ENCODE measurements at regions not wholly inside any gene's neighbourhood (a gene's known extent, or its start where the extent isn't known, plus 50 kb on each side); places are given as distances from the start of the nearest gene placed in this dataset.

DNA sequence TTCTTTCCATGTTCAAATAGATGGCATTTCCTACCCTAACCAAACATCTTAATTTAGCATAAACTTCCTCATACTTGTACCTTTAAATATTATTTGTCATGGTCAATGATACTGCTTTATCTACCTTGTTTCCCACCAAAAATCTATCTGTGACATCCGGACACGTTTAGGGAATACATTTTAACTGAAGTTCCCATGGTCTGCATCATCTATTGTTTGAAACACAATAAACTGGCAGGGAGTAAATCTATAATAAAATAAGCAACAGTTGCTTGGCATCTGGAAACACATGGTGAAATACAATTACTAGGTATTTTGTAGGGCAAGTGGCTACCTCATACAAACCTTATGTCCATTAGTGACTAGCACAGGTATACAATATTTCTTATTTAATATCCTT, 289.1 kb downstream of the GJA1 start:
- Histone ChIP-seq H3K27me3 (ENCODE audit: control insufficient read depth, low read length) (no peaks in the 10 kb centered on the region), H3K36me3 (ENCODE audit: control insufficient read depth, low read length) (no peaks in the 10 kb centered on the region), H3K4me2 (ENCODE audit: low read length) (no peak overlapping the region), H3K79me2 (ENCODE audit: control insufficient read depth, low read length) (no peaks in the 10 kb centered on the region), H4K20me1 (ENCODE audit: control insufficient read depth, insufficient read depth, low read depth, low read length) (no peaks in the 10 kb centered on the region), H3K9me3 (ENCODE audit: control insufficient read depth, insufficient read depth, low read length) (no peaks in the 10 kb centered on the region), H3K27ac (ENCODE audit: low read depth, low read length) (no peak overlapping the region), H3F3A (ENCODE audit: control insufficient read depth, insufficient read depth) (no peaks in the 10 kb centered on the region), H3K4me3 (ENCODE audit: low read length) (no peak overlapping the region), H3K4me1 (ENCODE audit: control insufficient read depth, low read length) (no peaks in the 10 kb centered on the region), H3K9me2 (replicated peaks; ENCODE audit: control insufficient read depth, low read length) (no peaks in the 10 kb centered on the region)
- TF ChIP-seq, protein P1, sequence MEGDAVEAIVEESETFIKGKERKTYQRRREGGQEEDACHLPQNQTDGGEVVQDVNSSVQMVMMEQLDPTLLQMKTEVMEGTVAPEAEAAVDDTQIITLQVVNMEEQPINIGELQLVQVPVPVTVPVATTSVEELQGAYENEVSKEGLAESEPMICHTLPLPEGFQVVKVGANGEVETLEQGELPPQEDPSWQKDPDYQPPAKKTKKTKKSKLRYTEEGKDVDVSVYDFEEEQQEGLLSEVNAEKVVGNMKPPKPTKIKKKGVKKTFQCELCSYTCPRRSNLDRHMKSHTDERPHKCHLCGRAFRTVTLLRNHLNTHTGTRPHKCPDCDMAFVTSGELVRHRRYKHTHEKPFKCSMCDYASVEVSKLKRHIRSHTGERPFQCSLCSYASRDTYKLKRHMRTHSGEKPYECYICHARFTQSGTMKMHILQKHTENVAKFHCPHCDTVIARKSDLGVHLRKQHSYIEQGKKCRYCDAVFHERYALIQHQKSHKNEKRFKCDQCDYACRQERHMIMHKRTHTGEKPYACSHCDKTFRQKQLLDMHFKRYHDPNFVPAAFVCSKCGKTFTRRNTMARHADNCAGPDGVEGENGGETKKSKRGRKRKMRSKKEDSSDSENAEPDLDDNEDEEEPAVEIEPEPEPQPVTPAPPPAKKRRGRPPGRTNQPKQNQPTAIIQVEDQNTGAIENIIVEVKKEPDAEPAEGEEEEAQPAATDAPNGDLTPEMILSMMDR (IDR thresholded peaks at IDR 0.05; ENCODE audit: low read depth, low read length, poor library complexity, severe bottlenecking) = no peak
- TF ChIP-seq EZH2phosphoT487 (IDR thresholded peaks at IDR 0.05; ENCODE audit: borderline replicate concordance, low read length) = no peak

DNA sequence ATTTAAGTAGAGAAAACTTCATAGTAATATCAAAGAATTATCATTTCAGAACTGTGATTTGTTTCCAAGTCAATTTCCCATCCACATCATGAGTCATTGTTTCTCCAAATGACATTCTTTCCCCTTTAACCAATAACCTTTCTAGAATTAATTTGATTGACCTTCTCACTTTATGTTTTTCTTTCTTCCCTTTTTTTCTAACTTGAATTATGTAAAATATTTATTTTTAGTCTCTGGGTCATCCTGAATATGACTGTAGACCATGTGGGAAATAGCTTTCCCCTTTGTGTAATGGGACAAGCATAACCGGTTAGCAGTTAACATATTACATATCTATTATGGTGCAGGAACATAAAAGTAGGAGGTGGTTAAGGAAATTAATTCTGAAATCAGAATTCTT, 291.1 kb downstream of the GJA1 start:
- no peaks in the 10 kb centered on the region for H3K4me1 ChIP-seq (ENCODE audit: control insufficient read depth, low read length)
- TF ChIP-seq, protein P1 (IDR thresholded peaks at IDR 0.05; ENCODE audit: low read depth, low read length, poor library complexity, severe bottlenecking) = no peak
- TF ChIP-seq EZH2phosphoT487 (IDR thresholded peaks at IDR 0.05; ENCODE audit: borderline replicate concordance, low read length) = no peak
- H3K4me2 ChIP-seq (ENCODE audit: low read length) = no peak overlapping the region
- no peaks in the 10 kb centered on the region for H3K9me2 ChIP-seq (replicated peaks; ENCODE audit: control insufficient read depth, low read length)
- H3K27me3 ChIP-seq (ENCODE audit: control insufficient read depth, low read length) = no peaks in the 10 kb centered on the region
- no peak overlapping the region for H3K27ac ChIP-seq (ENCODE audit: low read depth, low read length)
- H3F3A ChIP-seq (ENCODE audit: control insufficient read depth, insufficient read depth) = no peaks in the 10 kb centered on the region
- H3K36me3 ChIP-seq (ENCODE audit: control insufficient read depth, low read length) = no peaks in the 10 kb centered on the region
- H4K20me1 ChIP-seq (ENCODE audit: control insufficient read depth, insufficient read depth, low read depth, low read length) = no peaks in the 10 kb centered on the region
- no peak overlapping the region for H3K4me3 ChIP-seq (ENCODE audit: low read length)
- H3K9me3 ChIP-seq (ENCODE audit: control insufficient read depth, insufficient read depth, low read length) = no peaks in the 10 kb centered on the region
- H3K79me2 ChIP-seq (ENCODE audit: control insufficient read depth, low read length) = no peaks in the 10 kb centered on the region

DNA sequence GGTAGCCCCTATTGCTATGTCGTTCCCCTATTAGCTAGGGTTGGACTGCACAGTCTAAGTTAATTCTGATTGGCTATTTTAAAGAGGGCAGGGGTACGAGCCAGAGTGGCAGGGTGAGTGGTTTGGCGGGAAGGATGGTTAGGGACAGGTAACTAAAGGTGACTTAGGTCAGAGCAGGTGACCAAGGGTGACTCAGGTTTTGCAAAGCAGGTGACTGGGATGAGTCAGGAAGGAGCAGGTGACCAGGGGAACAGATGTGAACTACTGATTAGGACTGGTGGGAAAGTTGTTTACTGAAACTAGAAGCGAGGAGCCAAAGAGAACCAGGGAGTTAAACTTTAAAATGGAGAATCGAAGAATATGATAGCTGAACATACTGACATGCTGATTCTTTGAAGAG, 295.2 kb downstream of the GJA1 start:
- Histone ChIP-seq H3K4me1 (ENCODE audit: control insufficient read depth, low read length) (no peaks in the 10 kb centered on the region), H3K79me2 (ENCODE audit: control insufficient read depth, low read length) (no peaks in the 10 kb centered on the region), H3K9me2 (replicated peaks; ENCODE audit: control insufficient read depth, low read length) (no peaks in the 10 kb centered on the region), H4K20me1 (ENCODE audit: control insufficient read depth, insufficient read depth, low read depth, low read length) (no peaks in the 10 kb centered on the region), H3K4me2 (ENCODE audit: low read length) (no peak overlapping the region), H3K27ac (ENCODE audit: low read depth, low read length) (no peak overlapping the region), H3K4me3 (ENCODE audit: low read length) (no peak overlapping the region), H3K9me3 (ENCODE audit: control insufficient read depth, insufficient read depth, low read length) (no peaks in the 10 kb centered on the region), H3K36me3 (ENCODE audit: control insufficient read depth, low read length) (no peaks in the 10 kb centered on the region), H3F3A (ENCODE audit: control insufficient read depth, insufficient read depth) (no peaks in the 10 kb centered on the region), H3K27me3 (ENCODE audit: control insufficient read depth, low read length) (no peaks in the 10 kb centered on the region)
- no peak for TF ChIP-seq EZH2phosphoT487 (IDR thresholded peaks at IDR 0.05; ENCODE audit: borderline replicate concordance, low read length)
- TF ChIP-seq, protein P1 (IDR thresholded peaks at IDR 0.05; ENCODE audit: low read depth, low read length, poor library complexity, severe bottlenecking) = no peak

DNA sequence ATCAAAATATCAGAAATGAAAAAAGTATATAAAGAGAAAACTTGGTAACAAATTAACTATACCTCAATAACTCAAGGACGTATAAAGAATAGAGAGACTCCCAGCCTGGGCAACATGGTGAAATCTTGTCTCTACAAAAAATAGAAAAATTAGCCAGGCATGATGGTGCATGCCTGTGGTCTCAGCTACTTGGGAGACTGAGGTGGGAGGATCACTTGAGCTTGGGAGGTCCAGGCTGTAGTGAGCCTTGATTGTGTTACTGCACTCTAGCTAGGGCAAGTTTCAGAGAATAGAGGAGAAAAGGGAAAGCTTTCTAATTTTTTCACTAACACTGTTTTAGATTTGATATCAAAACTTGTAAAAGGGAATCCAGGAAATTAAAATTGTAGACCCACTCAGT, 295.9 kb downstream of the GJA1 start:
- no peaks in the 10 kb centered on the region for H3K27me3 ChIP-seq (ENCODE audit: control insufficient read depth, low read length)
- no peaks in the 10 kb centered on the region for H4K20me1 ChIP-seq (ENCODE audit: control insufficient read depth, insufficient read depth, low read depth, low read length)
- H3K4me3 ChIP-seq (ENCODE audit: low read length) = no peak overlapping the region
- TF ChIP-seq, protein P1 (IDR thresholded peaks at IDR 0.05; ENCODE audit: low read depth, low read length, poor library complexity, severe bottlenecking) = no peak
- H3K27ac ChIP-seq (ENCODE audit: low read depth, low read length) = no peak overlapping the region
- no peaks in the 10 kb centered on the region for H3K9me2 ChIP-seq (replicated peaks; ENCODE audit: control insufficient read depth, low read length)
- H3K36me3 ChIP-seq (ENCODE audit: control insufficient read depth, low read length) = no peaks in the 10 kb centered on the region
- H3F3A ChIP-seq (ENCODE audit: control insufficient read depth, insufficient read depth) = no peaks in the 10 kb centered on the region
- no peaks in the 10 kb centered on the region for H3K4me1 ChIP-seq (ENCODE audit: control insufficient read depth, low read length)
- no peaks in the 10 kb centered on the region for H3K9me3 ChIP-seq (ENCODE audit: control insufficient read depth, insufficient read depth, low read length)
- H3K4me2 ChIP-seq (ENCODE audit: low read length) = no peak overlapping the region
- no peaks in the 10 kb centered on the region for H3K79me2 ChIP-seq (ENCODE audit: control insufficient read depth, low read length)

All from DOHH2 (cell line).